Prostate gland (tissue), 2 donors: ENCODE measurements at regions not wholly inside any gene's neighbourhood (a gene's known extent, or its start where the extent isn't known, plus 50 kb on each side); places are given as distances from the start of the nearest gene placed in this dataset.

Experiments
- CTCF ChIP-seq, 4 experiments: fragments of 200-600 bp in 2 of 4; fragments of 450-650 bp in 2 of 4; sonication (generic) in 2 of 4; IDR thresholded peaks; 1 replicate in 3 of 4; 2 replicates in 1 of 4; pipeline ENCODE4 v1.5.1; 2016 to 2019; ENCODE audit warnings: antibody characterized with exemption in 4 of 4, mild to moderate bottlenecking in 2 of 4, moderate library complexity in 2 of 4
- POLR2A ChIP-seq: fragments of 450-650 bp; IDR thresholded peaks from one replicate; pipeline ENCODE4 v1.6.1; 2016; ENCODE audit warnings: antibody characterized with exemption, mild to moderate bottlenecking

GRCh38 chr6:158919865-158920264 lies 80.1 kb downstream of the RSPH3 start:
- TF ChIP-seq CTCF (IDR thresholded peaks at IDR 0.05) (no peak), POLR2A (no peak)
